ENCODE measurements at regions not wholly inside any gene's neighbourhood (a gene's known extent, or its start where the extent isn't known, plus 50 kb on each side); places are given as distances from the start of the nearest gene placed in this dataset.

- no peak for DNase-seq
Observed at GRCh38 chr4:162457071-162457865, 293.5 kb upstream of the FSTL5 start.

GRCh38 chr4:162456106-162456505 lies 292.3 kb upstream of the FSTL5 start:
- DNase-seq = no peak

GRCh38 chr4:162450531-162451035 lies 286.8 kb upstream of the FSTL5 start:
- DNase-seq = no peak

- DNase-seq = no peak
Observed at GRCh38 chr4:162443510-162443909, 279.7 kb upstream of the FSTL5 start.

- no peak for DNase-seq
Observed at GRCh38 chr4:162442128-162442527, 278.3 kb upstream of the FSTL5 start.

- DNase-seq = no peak
Observed at GRCh38 chr4:162422312-162422711, 258.5 kb upstream of the FSTL5 start.

GRCh38 chr4:162410854-162411253 lies 247.1 kb upstream of the FSTL5 start:
- no peak for DNase-seq

- DNase-seq = no peak
Observed at GRCh38 chr4:162409048-162409447, 245.2 kb upstream of the FSTL5 start.

- DNase-seq = no peak
Observed at GRCh38 chr4:162408309-162408708, 244.5 kb upstream of the FSTL5 start.

GRCh38 chr4:162406637-162407365 lies 243.0 kb upstream of the FSTL5 start:
- DNase-seq = no peak

- DNase-seq = no peak
Observed at GRCh38 chr4:162403932-162404331, 240.1 kb upstream of the FSTL5 start.

GRCh38 chr4:162403419-162403818 lies 239.6 kb upstream of the FSTL5 start:
- no peak for DNase-seq

- no peak for DNase-seq
Observed at GRCh38 chr4:162401021-162401420, 237.2 kb upstream of the FSTL5 start.

GRCh38 chr4:162392946-162393345 lies 229.1 kb upstream of the FSTL5 start:
- DNase-seq = no peak

GRCh38 chr4:162366146-162366545 lies 202.3 kb upstream of the FSTL5 start:
- DNase-seq = no peak

GRCh38 chr4:162364651-162365050 lies 200.9 kb upstream of the FSTL5 start:
- no peak for DNase-seq

GRCh38 chr4:162360369-162361149 lies 196.8 kb upstream of the FSTL5 start:
- no peak for DNase-seq

- peak; percentile 27 for DNase-seq
Observed at GRCh38 chr4:162356181-162356580, 192.4 kb upstream of the FSTL5 start.

GRCh38 chr4:162352580-162353107 lies 188.8 kb upstream of the FSTL5 start:
- no peak for DNase-seq

- no peak for DNase-seq
Observed at GRCh38 chr4:162350331-162350730, 186.5 kb upstream of the FSTL5 start.

GRCh38 chr4:162349395-162349794 lies 185.6 kb upstream of the FSTL5 start:
- no peak for DNase-seq

- DNase-seq = no peak
Observed at GRCh38 chr4:162347842-162348213, 184.0 kb upstream of the FSTL5 start.

- DNase-seq = no peak
Observed at GRCh38 chr4:162347156-162347841, 183.5 kb upstream of the FSTL5 start.
